HepG2 (cell line): ENCODE measurements at regions not wholly inside any gene's neighbourhood (a gene's known extent, or its start where the extent isn't known, plus 50 kb on each side); places are given as distances from the start of the nearest gene placed in this dataset.

Experiments
- ATAC-seq: fragments of 200-7000 bp; cut with Tn5 transposase; 3 replicates; pipeline ENCODE4 v1.9.1; 2020; ENCODE audit warnings: mild to moderate bottlenecking, moderate library complexity
- BruUV-seq: library from RNA; stranded (reverse); fragments of 400-500 nt; replicated peaks from 2 replicates; lab custom pipeline; 2021; lab: Mats Ljungman, UMichigan
- CTCF ChIA-PET: fragments of 300-600 bp; formaldehyde crosslinking; extraction: SDS; loops from one replicate; lab custom pipeline; 2021; ENCODE audit warnings: low total read pairs, inconsistent platforms, low intra/inter-chr PET ratio; lab: Yijun Ruan, JAX
- POLR2A ChIA-PET: fragments of 350-600 bp; sonication (Branson Sonifier 250); formaldehyde crosslinking; loops from one replicate; lab custom pipeline; 2020; ENCODE audit warnings: antibody characterized with exemption, inconsistent platforms; lab: Yijun Ruan, JAX
- DNase-seq: peaks from one replicate; pipeline ENCODE4 v3.0.0-alpha.2; 2015; ENCODE audit warnings: low spot score
- FAIRE-seq: peaks from 3 replicates; lab custom pipeline; 2011; peaks lifted over from hg19 to GRCh38; lab: Jason Lieb, UNC
- H2AFZ ChIP-seq: one replicate; pipeline ENCODE4 v1.6.1; 2011; ENCODE audit warnings: low read length, inconsistent platforms
- H3K27ac ChIP-seq: fragments of 300-600 bp; 3 replicates; pipeline ENCODE4 v1.8.0; 2011; ENCODE audit warnings: mixed run types, mild to moderate bottlenecking, mixed read lengths, low read length, inconsistent platforms; ENCODE audit not compliant: insufficient read depth; ENCODE audit errors: extremely low read length
- H3K27me3 ChIP-seq, 2 experiments: fragments of 200-600 bp in 1 of 2; 2 replicates in 1 of 2; 3 replicates in 1 of 2; pipeline versions ENCODE4 v1.6.0 to v1.8.0; 2011; ENCODE audit warnings: low read length in 2 of 2, mild to moderate bottlenecking in 2 of 2, moderate library complexity in 2 of 2, inconsistent platforms in 1 of 2; ENCODE audit not compliant: insufficient read depth in 2 of 2, control insufficient read depth in 1 of 2
- H3K36me3 ChIP-seq, 2 experiments: fragments of 200-600 bp in 1 of 2; replicated peaks in 1 of 2; 2 replicates in 1 of 2; 3 replicates in 1 of 2; pipeline versions ENCODE4 v1.5.1 to v1.8.0; 2011; ENCODE audit warnings: low read length in 2 of 2, inconsistent platforms in 1 of 2; ENCODE audit not compliant: insufficient read depth in 2 of 2, control insufficient read depth in 1 of 2
- H3K4me1 ChIP-seq: 2 replicates; pipeline ENCODE4 v1.5.1; 2012; ENCODE audit warnings: low read length, inconsistent platforms; ENCODE audit not compliant: insufficient read depth
- H3K4me2 ChIP-seq: 2 replicates; pipeline ENCODE4 v1.6.0; 2011; ENCODE audit warnings: low read depth, low read length, inconsistent platforms
- H3K4me3 ChIP-seq, 3 experiments: fragments of 200-600 bp in 1 of 3; sonication (generic), shearing (Covaris generic) in 1 of 3; replicated peaks in 1 of 3; 2 replicates each; pipeline ENCODE4 v1.5.1; 2011 to 2016; ENCODE audit warnings: low read length in 3 of 3, inconsistent platforms in 2 of 3, low read depth in 2 of 3, mild to moderate bottlenecking in 2 of 3, control low read depth in 1 of 3, mixed read lengths in 1 of 3; ENCODE audit not compliant: insufficient read depth in 1 of 3
- H3K79me2 ChIP-seq: one replicate; pipeline ENCODE4 v1.6.1; 2011; ENCODE audit warnings: low read length, inconsistent platforms; ENCODE audit not compliant: insufficient read depth
- H3K9ac ChIP-seq: 2 replicates; pipeline ENCODE4 v1.6.0; 2011; ENCODE audit warnings: mild to moderate bottlenecking, low read depth, low read length, inconsistent platforms; ENCODE audit not compliant: insufficient read depth
- H3K9me3 ChIP-seq: 2 replicates; pipeline ENCODE4 v1.5.1; 2012; ENCODE audit warnings: mild to moderate bottlenecking, low read length
- H4K20me1 ChIP-seq: 2 replicates; pipeline ENCODE4 v1.6.0; 2011; ENCODE audit warnings: inconsistent platforms, mild to moderate bottlenecking, low read length, moderate library complexity; ENCODE audit not compliant: insufficient read depth
- DNMT1 ChIP-seq: sonication (generic); formaldehyde crosslinking; IDR thresholded peaks from 2 replicates; pipeline ENCODE4 v1.5.1; 2020; ENCODE audit warnings: mild to moderate bottlenecking, missing genetic modification reagents
- KDM5B ChIP-seq: sonication (generic); formaldehyde crosslinking; IDR thresholded peaks from 2 replicates; pipeline ENCODE4 v1.4.0; 2020; ENCODE audit warnings: missing genetic modification reagents, mild to moderate bottlenecking, borderline replicate concordance
- PAWR ChIP-seq: sonication (generic); formaldehyde crosslinking; IDR thresholded peaks from 2 replicates; pipeline ENCODE4 v1.4.0; 2020; ENCODE audit warnings: missing genetic modification reagents, mild to moderate bottlenecking, borderline replicate concordance
- SNRNP70 ChIP-seq: fragments of 200-400 bp; formaldehyde crosslinking; IDR thresholded peaks from 2 replicates; pipeline ENCODE4 v1.6.1; 2017; ENCODE audit warnings: mild to moderate bottlenecking, low read depth, low read length, moderate library complexity
- TMF1 ChIP-seq: sonication (generic); formaldehyde crosslinking; IDR thresholded peaks from 2 replicates; pipeline ENCODE4 v1.8.1; 2022; ENCODE audit warnings: low read depth, missing genetic modification reagents
- ZNF12 ChIP-seq: sonication (generic); formaldehyde crosslinking; IDR thresholded peaks from 2 replicates; pipeline ENCODE4 v1.5.0; 2020; ENCODE audit warnings: missing genetic modification reagents
- ZNF207 ChIP-seq: fragments of 450-650 bp; IDR thresholded peaks from 2 replicates; pipeline ENCODE4 v1.6.1; 2016; ENCODE audit warnings: antibody characterized with exemption, borderline replicate concordance
- ZNF598 ChIP-seq: sonication (generic); formaldehyde crosslinking; IDR thresholded peaks from 2 replicates; pipeline ENCODE4 v1.5.1; 2020; ENCODE audit warnings: mild to moderate bottlenecking, missing genetic modification reagents, borderline replicate concordance
- WGBS: methylation state at CpG from one replicate; pipeline ENCODE4 v1.1.6; 2017; ENCODE audit warnings: low lambda C conversion rate; 5-methylcytosine and 5-hydroxymethylcytosine counted together
- in situ Hi-C: cut with HindIII; loops from 2 replicates; pipeline ENCODE4 v1.10.0; 2017; ENCODE audit warnings: low pct_unique_long_range_greater_than_20kb; ENCODE audit not compliant: extremely low pct_ligation_motif_present
- intact Hi-C: fragments of 100-400 bp; cut with micrococcal nuclease; formaldehyde crosslinking; loops from one replicate; pipeline ENCODE4 v1.10.0; 2022; ENCODE audit not compliant: unreplicated experiment
- TF ChIP-seq, protein P1 (sequence below), 2 experiments: fragments of 450-650 bp in 1 of 2; sonication (generic) in 1 of 2; formaldehyde crosslinking in 1 of 2; IDR thresholded peaks; 2 replicates each; pipeline versions ENCODE4 v1.6.1 to v1.8.0; 2016 to 2022; ENCODE audit warnings: antibody characterized with exemption in 1 of 2, mild to moderate bottlenecking in 1 of 2, missing genetic modification reagents in 1 of 2
- TF ChIP-seq, protein P2 (sequence below), 2 experiments: sonication (generic) in 1 of 2; formaldehyde crosslinking in 1 of 2; IDR thresholded peaks; 2 replicates each; pipeline versions ENCODE4 v1.4.0 to v1.6.1; 2016 to 2020; ENCODE audit warnings: borderline replicate concordance in 1 of 2, low read depth in 1 of 2, mild to moderate bottlenecking in 1 of 2, missing genetic modification reagents in 1 of 2

DNA sequence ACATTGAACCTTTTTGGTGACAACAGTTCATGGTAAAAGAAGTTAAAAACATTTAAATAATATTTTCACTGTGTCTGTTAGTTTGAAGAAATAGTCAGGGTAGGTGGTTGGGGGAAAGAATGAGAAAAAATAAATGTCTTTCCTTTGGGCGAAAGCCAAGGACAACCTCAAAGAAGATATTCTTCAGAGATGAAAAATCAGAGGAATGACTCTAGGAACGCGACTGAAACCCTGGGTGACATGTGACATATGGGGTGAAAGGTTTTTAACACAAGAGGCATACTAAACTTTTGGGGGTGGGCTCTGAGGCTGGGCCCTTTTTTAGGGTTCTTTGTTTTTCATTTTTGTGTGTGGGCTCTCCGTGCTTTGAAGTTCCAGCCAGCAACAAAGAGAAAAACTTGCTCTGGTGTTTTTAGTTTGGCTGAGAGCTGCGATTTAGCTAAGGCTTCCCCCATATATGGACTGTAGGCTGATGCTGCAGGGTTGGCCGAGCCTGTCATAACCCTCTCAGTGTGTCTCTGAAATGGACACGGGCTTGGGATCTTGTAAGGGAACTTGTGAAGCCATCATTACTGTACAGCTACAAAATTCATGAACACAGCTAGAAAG lies 610.1 kb upstream of the ARID1B start:
- Histone ChIP-seq H3K4me3 (no peak overlapping the region), H2AFZ (no peak overlapping the region), H3K9ac (no peak overlapping the region), H3K4me1 (no peaks in the 10 kb centered on the region), H3K4me2 (no peak overlapping the region), H4K20me1 (no peaks in the 10 kb centered on the region), H3K79me2 (no peaks in the 10 kb centered on the region), H3K36me3 (no peaks in the 10 kb centered on the region), H3K27me3 (peaks cover 0 to 15% of the 10 kb centered on the region in 2 experiments; a peak in 2 of 5 replicates), H3K27ac (no peak overlapping the region), H3K9me3 (no peaks in the 10 kb centered on the region)
- intact Hi-C loops (loop anchor here (2.0 kb wide), 1 partner anchor 34 kb away; no protein-coding TSS in a partner anchor), in situ Hi-C loops (no loop called here)
- no peak for ATAC-seq
- CTCF ChIA-PET, result no interaction called here
- POLR2A ChIA-PET, result no interaction called here
- WGBS, result 6% methylated on average over 7 of the region's 7 CpGs
- BruUV-seq, result no TSS peak
- DNase-seq, result no peak
- FAIRE-seq, result no peak
- TF ChIP-seq DNMT1 (CRISPR knock-in tag) (no peak), ZNF598 (CRISPR knock-in tag) (no peak), SNRNP70 (no peak), TMF1 (CRISPR knock-in tag) (no peak), PAWR (CRISPR knock-in tag) (no peak), KDM5B (no peak), ZNF12 (CRISPR knock-in tag) (no peak), ZNF207 (no peak)
- TF ChIP-seq, protein P1, sequence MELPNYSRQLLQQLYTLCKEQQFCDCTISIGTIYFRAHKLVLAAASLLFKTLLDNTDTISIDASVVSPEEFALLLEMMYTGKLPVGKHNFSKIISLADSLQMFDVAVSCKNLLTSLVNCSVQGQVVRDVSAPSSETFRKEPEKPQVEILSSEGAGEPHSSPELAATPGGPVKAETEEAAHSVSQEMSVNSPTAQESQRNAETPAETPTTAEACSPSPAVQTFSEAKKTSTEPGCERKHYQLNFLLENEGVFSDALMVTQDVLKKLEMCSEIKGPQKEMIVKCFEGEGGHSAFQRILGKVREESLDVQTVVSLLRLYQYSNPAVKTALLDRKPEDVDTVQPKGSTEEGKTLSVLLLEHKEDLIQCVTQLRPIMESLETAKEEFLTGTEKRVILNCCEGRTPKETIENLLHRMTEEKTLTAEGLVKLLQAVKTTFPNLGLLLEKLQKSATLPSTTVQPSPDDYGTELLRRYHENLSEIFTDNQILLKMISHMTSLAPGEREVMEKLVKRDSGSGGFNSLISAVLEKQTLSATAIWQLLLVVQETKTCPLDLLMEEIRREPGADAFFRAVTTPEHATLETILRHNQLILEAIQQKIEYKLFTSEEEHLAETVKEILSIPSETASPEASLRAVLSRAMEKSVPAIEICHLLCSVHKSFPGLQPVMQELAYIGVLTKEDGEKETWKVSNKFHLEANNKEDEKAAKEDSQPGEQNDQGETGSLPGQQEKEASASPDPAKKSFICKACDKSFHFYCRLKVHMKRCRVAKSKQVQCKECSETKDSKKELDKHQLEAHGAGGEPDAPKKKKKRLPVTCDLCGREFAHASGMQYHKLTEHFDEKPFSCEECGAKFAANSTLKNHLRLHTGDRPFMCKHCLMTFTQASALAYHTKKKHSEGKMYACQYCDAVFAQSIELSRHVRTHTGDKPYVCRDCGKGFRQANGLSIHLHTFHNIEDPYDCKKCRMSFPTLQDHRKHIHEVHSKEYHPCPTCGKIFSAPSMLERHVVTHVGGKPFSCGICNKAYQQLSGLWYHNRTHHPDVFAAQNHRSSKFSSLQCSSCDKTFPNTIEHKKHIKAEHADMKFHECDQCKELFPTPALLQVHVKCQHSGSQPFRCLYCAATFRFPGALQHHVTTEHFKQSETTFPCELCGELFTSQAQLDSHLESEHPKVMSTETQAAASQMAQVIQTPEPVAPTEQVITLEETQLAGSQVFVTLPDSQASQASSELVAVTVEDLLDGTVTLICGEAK (IDR thresholded peaks at IDR 0.05), result no peak
- TF ChIP-seq, protein P1 (CRISPR knock-in tag; IDR thresholded peaks at IDR 0.05), result no peak
- TF ChIP-seq, protein P2, sequence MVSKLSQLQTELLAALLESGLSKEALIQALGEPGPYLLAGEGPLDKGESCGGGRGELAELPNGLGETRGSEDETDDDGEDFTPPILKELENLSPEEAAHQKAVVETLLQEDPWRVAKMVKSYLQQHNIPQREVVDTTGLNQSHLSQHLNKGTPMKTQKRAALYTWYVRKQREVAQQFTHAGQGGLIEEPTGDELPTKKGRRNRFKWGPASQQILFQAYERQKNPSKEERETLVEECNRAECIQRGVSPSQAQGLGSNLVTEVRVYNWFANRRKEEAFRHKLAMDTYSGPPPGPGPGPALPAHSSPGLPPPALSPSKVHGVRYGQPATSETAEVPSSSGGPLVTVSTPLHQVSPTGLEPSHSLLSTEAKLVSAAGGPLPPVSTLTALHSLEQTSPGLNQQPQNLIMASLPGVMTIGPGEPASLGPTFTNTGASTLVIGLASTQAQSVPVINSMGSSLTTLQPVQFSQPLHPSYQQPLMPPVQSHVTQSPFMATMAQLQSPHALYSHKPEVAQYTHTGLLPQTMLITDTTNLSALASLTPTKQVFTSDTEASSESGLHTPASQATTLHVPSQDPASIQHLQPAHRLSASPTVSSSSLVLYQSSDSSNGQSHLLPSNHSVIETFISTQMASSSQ (IDR thresholded peaks at IDR 0.05; ENCODE audit: low read depth), result no peak
- TF ChIP-seq, protein P2 (CRISPR knock-in tag; IDR thresholded peaks at IDR 0.05; ENCODE audit: borderline replicate concordance), result no peak
